NCI-H2227 (cell line): ENCODE measurements at regions not wholly inside any gene's neighbourhood (a gene's known extent, or its start where the extent isn't known, plus 50 kb on each side); places are given as distances from the start of the nearest gene placed in this dataset.
"Not testable (repeated sequence)": the region's sequence is repeated elsewhere in the genome, so short reads cannot be mapped to it uniquely, and the experiment has no call there.

Experiments used
- DNase-seq: peaks from one replicate; lab custom pipeline; 2025; ENCODE audit not compliant: unreplicated experiment; lab: John Stamatoyannopoulos, UW

GRCh38 chr7:126179916-126180315, 1072.8 kb downstream of the GRM8 start:
- no peak for DNase-seq

GRCh38 chr7:126178865-126179264, 1073.9 kb downstream of the GRM8 start:
- DNase-seq = no peak

- no peak for DNase-seq
Observed at GRCh38 chr7:126177782-126178181, 1075.0 kb downstream of the GRM8 start.

GRCh38 chr7:126166645-126167044, 1086.1 kb downstream of the GRM8 start:
- DNase-seq = no peak

GRCh38 chr7:126163647-126164046, 1089.1 kb downstream of the GRM8 start:
- DNase-seq = no peak

GRCh38 chr7:126157391-126157790, 1095.3 kb downstream of the GRM8 start:
- DNase-seq = no peak

- DNase-seq = no peak
Observed at GRCh38 chr7:126150278-126150958, 1102.3 kb downstream of the GRM8 start.

GRCh38 chr7:126140858-126141466, 1111.8 kb downstream of the GRM8 start:
- DNase-seq = no peak

- no peak for DNase-seq
Observed at GRCh38 chr7:126119981-126120380, 1132.8 kb downstream of the GRM8 start.

GRCh38 chr7:126103582-126103981, 1149.2 kb downstream of the GRM8 start:
- no peak for DNase-seq

GRCh38 chr7:126083014-126083413, 1153.4 kb upstream of the POT1 start:
- no peak for DNase-seq

GRCh38 chr7:126079581-126079980, 1150.0 kb upstream of the POT1 start:
- DNase-seq = no peak

GRCh38 chr7:126079151-126079550, 1149.5 kb upstream of the POT1 start:
- no peak for DNase-seq

GRCh38 chr7:126065766-126066165, 1136.1 kb upstream of the POT1 start:
- no peak for DNase-seq

GRCh38 chr7:126057979-126058378, 1128.4 kb upstream of the POT1 start:
- DNase-seq = no peak

GRCh38 chr7:126056613-126057012, 1127.0 kb upstream of the POT1 start:
- DNase-seq = not testable (repeated sequence)

GRCh38 chr7:126052229-126052628, 1122.6 kb upstream of the POT1 start:
- no peak for DNase-seq

- no peak for DNase-seq
Observed at GRCh38 chr7:126044662-126045061, 1115.0 kb upstream of the POT1 start.

GRCh38 chr7:126041472-126041871, 1111.8 kb upstream of the POT1 start:
- DNase-seq = no peak

GRCh38 chr7:126040114-126041045, 1110.8 kb upstream of the POT1 start:
- DNase-seq = no peak

GRCh38 chr7:126026421-126027088, 1096.9 kb upstream of the POT1 start:
- DNase-seq = no peak
